SK-N-SH treated with all-trans-retinoic acid at 6 μM for 48 hours (cell line): ENCODE measurements at regions not wholly inside any gene's neighbourhood (a gene's known extent, or its start where the extent isn't known, plus 50 kb on each side); places are given as distances from the start of the nearest gene placed in this dataset.

Experiments used
- BACH2 ChIP-seq: fragments of 250-450 bp; sonication (Bioruptor Pico); IDR thresholded peaks from 2 replicates; pipeline ENCODE4 v1.9.0; 2021; ENCODE audit warnings: mild to moderate bottlenecking, borderline replicate concordance
- GLIS3 ChIP-seq: fragments of 250-450 bp; sonication (Bioruptor Pico); IDR thresholded peaks from 2 replicates; pipeline ENCODE4 v1.5.0; 2020; ENCODE audit warnings: mild to moderate bottlenecking, moderate library complexity
- ZNF565 ChIP-seq: fragments of 450-650 bp; formaldehyde crosslinking; conservative IDR thresholded peaks from 2 replicates; pipeline ENCODE4 v1.5.0; 2020; ENCODE audit warnings: low read depth, mild to moderate bottlenecking, moderate library complexity
- TF ChIP-seq, protein P1 (sequence below): fragments of 250-450 bp; sonication (Bioruptor Pico); IDR thresholded peaks from 2 replicates; pipeline ENCODE4 v1.5.0; 2020; ENCODE audit warnings: mild to moderate bottlenecking, moderate library complexity

DNA sequence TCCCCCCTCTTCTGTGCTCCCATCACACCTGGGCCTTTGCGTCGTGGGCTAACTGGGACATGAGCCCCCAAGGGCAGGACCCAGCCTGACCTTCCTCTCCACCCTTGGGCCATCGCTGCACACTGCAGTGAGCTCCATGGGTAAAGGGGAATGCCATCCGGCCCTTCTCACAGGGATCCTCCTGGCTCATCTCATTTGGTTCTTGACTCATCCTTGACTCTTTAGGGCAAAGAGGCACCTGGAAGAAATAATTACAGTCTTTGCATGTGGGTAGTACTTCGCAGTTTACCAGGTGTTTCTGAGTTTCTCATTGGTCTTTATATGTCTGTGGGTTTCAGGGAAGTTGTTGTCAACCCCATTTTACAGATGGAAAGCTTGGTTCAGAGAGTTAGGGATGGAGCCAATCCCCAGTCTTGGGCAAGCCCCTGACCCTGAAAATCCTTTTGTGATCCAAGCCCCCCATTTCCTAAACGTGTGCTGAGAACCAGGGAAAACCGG is 59.3 kb upstream of the ID3 start:
- TF ChIP-seq ZNF565 (no peak), GLIS3 (no peak), BACH2 (CRISPR knock-in tag) (no peak)
- TF ChIP-seq, protein P1, sequence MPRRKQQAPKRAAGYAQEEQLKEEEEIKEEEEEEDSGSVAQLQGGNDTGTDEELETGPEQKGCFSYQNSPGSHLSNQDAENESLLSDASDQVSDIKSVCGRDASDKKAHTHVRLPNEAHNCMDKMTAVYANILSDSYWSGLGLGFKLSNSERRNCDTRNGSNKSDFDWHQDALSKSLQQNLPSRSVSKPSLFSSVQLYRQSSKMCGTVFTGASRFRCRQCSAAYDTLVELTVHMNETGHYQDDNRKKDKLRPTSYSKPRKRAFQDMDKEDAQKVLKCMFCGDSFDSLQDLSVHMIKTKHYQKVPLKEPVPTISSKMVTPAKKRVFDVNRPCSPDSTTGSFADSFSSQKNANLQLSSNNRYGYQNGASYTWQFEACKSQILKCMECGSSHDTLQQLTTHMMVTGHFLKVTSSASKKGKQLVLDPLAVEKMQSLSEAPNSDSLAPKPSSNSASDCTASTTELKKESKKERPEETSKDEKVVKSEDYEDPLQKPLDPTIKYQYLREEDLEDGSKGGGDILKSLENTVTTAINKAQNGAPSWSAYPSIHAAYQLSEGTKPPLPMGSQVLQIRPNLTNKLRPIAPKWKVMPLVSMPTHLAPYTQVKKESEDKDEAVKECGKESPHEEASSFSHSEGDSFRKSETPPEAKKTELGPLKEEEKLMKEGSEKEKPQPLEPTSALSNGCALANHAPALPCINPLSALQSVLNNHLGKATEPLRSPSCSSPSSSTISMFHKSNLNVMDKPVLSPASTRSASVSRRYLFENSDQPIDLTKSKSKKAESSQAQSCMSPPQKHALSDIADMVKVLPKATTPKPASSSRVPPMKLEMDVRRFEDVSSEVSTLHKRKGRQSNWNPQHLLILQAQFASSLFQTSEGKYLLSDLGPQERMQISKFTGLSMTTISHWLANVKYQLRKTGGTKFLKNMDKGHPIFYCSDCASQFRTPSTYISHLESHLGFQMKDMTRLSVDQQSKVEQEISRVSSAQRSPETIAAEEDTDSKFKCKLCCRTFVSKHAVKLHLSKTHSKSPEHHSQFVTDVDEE (CRISPR knock-in tag), result no peak
